ENCODE measurements at regions not wholly inside any gene's neighbourhood (a gene's known extent, or its start where the extent isn't known, plus 50 kb on each side); places are given as distances from the start of the nearest gene placed in this dataset.

DNA sequence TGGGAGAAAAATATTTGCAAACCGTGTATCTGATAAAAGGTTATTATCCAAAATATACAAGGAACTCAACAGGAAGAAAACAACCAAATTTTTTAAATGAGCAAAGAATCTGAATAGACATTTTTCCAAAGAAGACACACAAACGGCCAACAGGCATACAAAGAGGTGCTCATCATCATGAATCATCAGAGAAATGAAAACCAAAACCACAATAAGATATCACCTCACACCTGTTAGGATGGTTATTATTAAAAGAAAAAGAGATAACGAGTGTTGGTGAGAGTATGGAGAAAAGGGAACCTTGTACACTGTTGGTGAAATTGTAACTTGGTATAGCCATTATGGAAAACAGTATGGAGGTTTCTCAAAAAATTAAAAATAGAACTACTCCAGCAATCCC lies 463.3 kb downstream of the IRS1 start:
- no peaks in the 10 kb centered on the region for H3K4me1 Mint-ChIP-seq
- H3K36me3 Mint-ChIP-seq (ENCODE audit: low read depth): no peaks in the 10 kb centered on the region
- DNase-seq (ENCODE audit: low read depth, low spot score): no peak
- no peaks in the 10 kb centered on the region for H3K27me3 Mint-ChIP-seq (ENCODE audit: low read depth)
- no peaks in the 10 kb centered on the region for H3K9me3 Mint-ChIP-seq
- no peak overlapping the region for H3K4me3 Mint-ChIP-seq
- TF ChIP-seq, protein P1, sequence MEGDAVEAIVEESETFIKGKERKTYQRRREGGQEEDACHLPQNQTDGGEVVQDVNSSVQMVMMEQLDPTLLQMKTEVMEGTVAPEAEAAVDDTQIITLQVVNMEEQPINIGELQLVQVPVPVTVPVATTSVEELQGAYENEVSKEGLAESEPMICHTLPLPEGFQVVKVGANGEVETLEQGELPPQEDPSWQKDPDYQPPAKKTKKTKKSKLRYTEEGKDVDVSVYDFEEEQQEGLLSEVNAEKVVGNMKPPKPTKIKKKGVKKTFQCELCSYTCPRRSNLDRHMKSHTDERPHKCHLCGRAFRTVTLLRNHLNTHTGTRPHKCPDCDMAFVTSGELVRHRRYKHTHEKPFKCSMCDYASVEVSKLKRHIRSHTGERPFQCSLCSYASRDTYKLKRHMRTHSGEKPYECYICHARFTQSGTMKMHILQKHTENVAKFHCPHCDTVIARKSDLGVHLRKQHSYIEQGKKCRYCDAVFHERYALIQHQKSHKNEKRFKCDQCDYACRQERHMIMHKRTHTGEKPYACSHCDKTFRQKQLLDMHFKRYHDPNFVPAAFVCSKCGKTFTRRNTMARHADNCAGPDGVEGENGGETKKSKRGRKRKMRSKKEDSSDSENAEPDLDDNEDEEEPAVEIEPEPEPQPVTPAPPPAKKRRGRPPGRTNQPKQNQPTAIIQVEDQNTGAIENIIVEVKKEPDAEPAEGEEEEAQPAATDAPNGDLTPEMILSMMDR (conservative IDR thresholded peaks at IDR 0.05): no peak
- H3K27ac Mint-ChIP-seq (ENCODE audit: unreplicated experiment): no peak overlapping the region

DNA sequence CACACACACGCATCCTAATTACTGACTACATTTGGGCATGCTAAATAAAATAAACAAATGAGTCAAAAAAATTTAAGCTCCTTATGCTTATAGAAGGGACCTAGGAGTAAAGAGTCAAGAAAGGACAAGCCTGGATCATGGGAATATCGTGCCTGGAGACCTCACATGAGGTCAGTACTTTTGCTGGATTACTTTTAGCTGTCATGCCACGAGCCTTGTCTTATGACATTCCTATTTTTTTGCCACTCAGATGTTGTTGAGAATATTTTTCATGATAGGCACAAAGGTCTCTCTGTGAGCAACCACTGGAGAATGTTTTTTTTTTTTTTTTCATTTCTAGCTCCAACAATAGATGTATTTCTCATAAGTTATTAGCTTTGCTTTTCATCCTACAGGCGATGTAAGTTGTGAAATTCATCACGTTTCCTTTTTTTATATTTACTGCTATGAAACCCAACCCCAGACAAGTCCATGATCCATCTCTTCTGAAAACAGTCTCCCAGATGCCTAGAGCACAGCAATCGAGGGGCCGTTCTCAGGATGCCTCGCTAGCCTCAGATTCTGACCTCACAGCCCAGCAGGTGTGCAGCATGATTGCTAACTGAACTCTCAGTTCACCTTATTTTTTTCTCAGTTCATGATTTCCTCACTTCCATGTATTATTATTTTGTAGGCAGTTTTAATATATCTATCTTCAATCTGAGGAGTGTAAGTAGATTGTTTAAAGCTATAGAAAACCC lies 464.5 kb downstream of the IRS1 start:
- H3K36me3 Mint-ChIP-seq (ENCODE audit: low read depth): no peaks in the 10 kb centered on the region
- no peak overlapping the region for H3K27ac Mint-ChIP-seq (ENCODE audit: unreplicated experiment)
- TF ChIP-seq, protein P1 (conservative IDR thresholded peaks at IDR 0.05): no peak
- no peak for DNase-seq (ENCODE audit: low read depth, low spot score)
- H3K4me1 Mint-ChIP-seq: no peaks in the 10 kb centered on the region
- no peak overlapping the region for H3K4me3 Mint-ChIP-seq
- H3K9me3 Mint-ChIP-seq: no peaks in the 10 kb centered on the region
- no peaks in the 10 kb centered on the region for H3K27me3 Mint-ChIP-seq (ENCODE audit: low read depth)

DNA sequence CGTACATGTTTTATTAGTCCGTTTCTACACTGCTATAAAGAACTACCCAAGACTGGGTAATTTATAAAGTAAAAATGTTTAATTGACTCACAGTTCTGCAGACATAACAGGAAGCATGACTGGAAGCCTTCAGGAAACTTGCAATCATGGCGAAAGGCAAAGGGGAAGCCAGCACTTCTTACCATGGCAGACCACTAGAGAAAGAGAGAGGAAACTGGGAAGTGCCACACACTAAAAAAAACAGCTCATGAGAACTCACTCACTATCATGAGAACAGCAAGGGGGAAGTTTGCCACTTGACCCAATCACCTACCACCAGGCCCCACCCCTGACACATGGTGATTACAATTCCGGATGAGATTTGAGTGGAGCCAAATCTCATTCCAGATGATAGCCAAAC lies 466.2 kb downstream of the IRS1 start:
- H3K9me3 Mint-ChIP-seq: no peaks in the 10 kb centered on the region
- H3K27ac Mint-ChIP-seq (ENCODE audit: unreplicated experiment): no peak overlapping the region
- H3K4me1 Mint-ChIP-seq: no peaks in the 10 kb centered on the region
- TF ChIP-seq, protein P1 (conservative IDR thresholded peaks at IDR 0.05): no peak
- H3K36me3 Mint-ChIP-seq (ENCODE audit: low read depth): no peaks in the 10 kb centered on the region
- no peaks in the 10 kb centered on the region for H3K27me3 Mint-ChIP-seq (ENCODE audit: low read depth)
- no peak for DNase-seq (ENCODE audit: low read depth, low spot score)
- no peak overlapping the region for H3K4me3 Mint-ChIP-seq

DNA sequence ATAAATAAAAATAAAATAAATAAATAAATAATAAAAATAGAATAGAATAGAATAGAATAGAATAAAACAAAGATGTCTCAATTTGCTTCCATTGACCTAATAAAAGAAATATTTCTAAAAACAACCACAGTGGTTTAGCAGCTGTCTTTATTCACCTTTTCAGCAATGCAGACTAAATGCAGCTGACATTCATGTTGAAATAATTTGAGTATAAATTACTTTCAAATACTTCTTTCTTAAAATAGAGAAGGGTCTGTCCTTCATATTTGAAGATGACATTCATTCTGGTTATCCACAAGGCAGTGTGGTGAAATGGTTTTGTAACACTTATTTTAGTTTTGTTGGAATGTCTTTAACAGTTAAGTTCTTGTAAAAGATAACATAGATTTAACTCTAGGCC lies 469.4 kb downstream of the IRS1 start:
- Mint-ChIP-seq H3K9me3 (no peaks in the 10 kb centered on the region), H3K36me3 (ENCODE audit: low read depth) (no peaks in the 10 kb centered on the region), H3K27ac (ENCODE audit: unreplicated experiment) (no peak overlapping the region), H3K4me3 (no peak overlapping the region), H3K4me1 (peaks cover 13% of the 10 kb centered on the region), H3K27me3 (ENCODE audit: low read depth) (no peaks in the 10 kb centered on the region)
- TF ChIP-seq, protein P1 (conservative IDR thresholded peaks at IDR 0.05): no peak
- no peak for DNase-seq (ENCODE audit: low read depth, low spot score)

DNA sequence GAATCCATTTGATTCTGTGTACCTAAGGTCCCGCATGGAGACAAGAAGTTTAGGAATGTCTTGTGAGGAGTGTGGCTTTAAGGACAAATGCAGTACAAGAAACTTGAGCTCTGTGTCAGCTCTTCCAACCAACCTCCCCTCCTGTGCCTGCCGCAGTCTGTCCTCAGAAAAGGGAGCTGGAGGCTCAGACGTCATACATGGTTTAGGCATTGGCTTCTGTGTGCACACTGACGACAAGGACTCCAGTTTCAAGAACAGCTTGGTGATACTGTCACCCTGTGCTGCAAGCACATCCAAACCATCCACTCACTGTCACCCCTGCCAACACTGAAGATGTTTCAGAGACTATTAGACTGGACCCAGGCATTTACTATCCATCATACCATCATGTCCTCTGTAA lies 470.4 kb downstream of the IRS1 start:
- Mint-ChIP-seq H3K27ac (ENCODE audit: unreplicated experiment) (no peak overlapping the region), H3K9me3 (no peaks in the 10 kb centered on the region), H3K27me3 (ENCODE audit: low read depth) (no peaks in the 10 kb centered on the region), H3K4me1 (peaks cover 18% of the 10 kb centered on the region), H3K4me3 (no peak overlapping the region), H3K36me3 (ENCODE audit: low read depth) (no peaks in the 10 kb centered on the region)
- TF ChIP-seq, protein P1 (conservative IDR thresholded peaks at IDR 0.05): no peak
- DNase-seq (ENCODE audit: low read depth, low spot score): no peak
